GM12874 (cell line): ENCODE measurements at regions not wholly inside any gene's neighbourhood (a gene's known extent, or its start where the extent isn't known, plus 50 kb on each side); places are given as distances from the start of the nearest gene placed in this dataset.

Experiments used
- CTCF ChIP-seq: IDR thresholded peaks from 2 replicates; pipeline ENCODE4 v1.5.1; 2011; ENCODE audit warnings: low read depth, mild to moderate bottlenecking, control low read depth, low read length, moderate library complexity; ENCODE audit not compliant: insufficient read depth

GRCh38 chr1:157407367-157407766 lies 144.9 kb downstream of the FCRL5 start:
- no peak for TF ChIP-seq CTCF

GRCh38 chr1:157405662-157406061 lies 146.7 kb downstream of the FCRL5 start:
- TF ChIP-seq CTCF: no peak

GRCh38 chr1:157404614-157405013 lies 147.7 kb downstream of the FCRL5 start:
- no peak for TF ChIP-seq CTCF

GRCh38 chr1:157404063-157404501 lies 148.2 kb downstream of the FCRL5 start:
- TF ChIP-seq CTCF: no peak

GRCh38 chr1:157403608-157404007 lies 148.7 kb downstream of the FCRL5 start:
- no peak for TF ChIP-seq CTCF

- TF ChIP-seq CTCF: no peak
Observed at GRCh38 chr1:157403203-157403602, 149.1 kb downstream of the FCRL5 start.

GRCh38 chr1:157400766-157401165 lies 151.5 kb downstream of the FCRL5 start:
- TF ChIP-seq CTCF: no peak

- TF ChIP-seq CTCF: no peak
Observed at GRCh38 chr1:157399984-157400382, 152.3 kb downstream of the FCRL5 start.
